Cardiac muscle cell (in vitro differentiated cells and primary cell): ENCODE measurements at regions not wholly inside any gene's neighbourhood (a gene's known extent, or its start where the extent isn't known, plus 50 kb on each side); places are given as distances from the start of the nearest gene placed in this dataset.

Source experiments
- DNase-seq, 2 donors: peaks; one replicate each; pipeline versions ENCODE4 v3.0.0 to v3.0.0-alpha.2; 2010 to 2017; ENCODE audit warnings: low read depth in 1 of 2, low spot score in 1 of 2
- H3K27ac ChIP-seq: fragments of 200-600 bp; sonication (generic); 2 replicates; pipeline ENCODE4 v1.5.1; 2016
- H3K27me3 ChIP-seq: fragments of 200-600 bp; sonication (generic); 2 replicates; pipeline ENCODE4 v1.6.0; 2016; ENCODE audit warnings: control low read depth
- H3K36me3 ChIP-seq: fragments of 200-600 bp; sonication (generic); 2 replicates; pipeline ENCODE4 v1.5.1; 2016; ENCODE audit warnings: control low read depth
- H3K4me1 ChIP-seq: fragments of 200-600 bp; sonication (generic); 2 replicates; pipeline ENCODE4 v1.8.1; 2017; ENCODE audit warnings: low read depth, mild to moderate bottlenecking, mixed run types
- H3K4me3 ChIP-seq: fragments of 200-600 bp; sonication (generic); 2 replicates; pipeline ENCODE4 v1.5.1; 2016; ENCODE audit warnings: mild to moderate bottlenecking
- H3K9me3 ChIP-seq: fragments of 200-600 bp; sonication (generic); 2 replicates; pipeline ENCODE4 v1.5.1; 2017; ENCODE audit warnings: low read depth, mild to moderate bottlenecking, control low read depth
- TF ChIP-seq, protein P1 (sequence below): IDR thresholded peaks from 2 replicates; pipeline ENCODE4 v1.5.1; 2012; ENCODE audit warnings: low read depth, mild to moderate bottlenecking, low read length

DNA sequence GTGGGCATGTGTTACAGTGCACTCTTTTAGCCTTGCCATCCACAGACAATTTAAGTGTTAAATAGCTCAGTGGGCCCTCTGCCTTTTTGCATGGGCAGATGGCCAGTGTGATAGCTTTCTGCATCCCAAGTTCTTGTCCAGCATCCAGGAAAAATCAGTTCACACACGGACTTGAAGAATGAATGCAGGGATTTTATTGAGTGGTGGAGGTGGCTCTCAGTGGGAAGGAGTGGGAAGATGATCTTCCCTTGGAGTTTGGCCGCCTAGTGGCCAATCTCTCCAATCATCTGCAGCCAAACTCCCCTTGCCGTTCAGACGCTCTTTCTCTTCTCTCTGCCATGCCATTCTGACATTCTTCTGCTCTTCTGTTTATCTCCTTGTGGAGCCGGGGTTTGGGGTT is 322.4 kb upstream of the GRAMD2B start:
- no peaks in the 10 kb centered on the region for H3K9me3 ChIP-seq
- H3K27ac ChIP-seq = no peak overlapping the region
- no peaks in the 10 kb centered on the region for H3K36me3 ChIP-seq
- no peak overlapping the region for H3K4me3 ChIP-seq
- TF ChIP-seq, protein P1, sequence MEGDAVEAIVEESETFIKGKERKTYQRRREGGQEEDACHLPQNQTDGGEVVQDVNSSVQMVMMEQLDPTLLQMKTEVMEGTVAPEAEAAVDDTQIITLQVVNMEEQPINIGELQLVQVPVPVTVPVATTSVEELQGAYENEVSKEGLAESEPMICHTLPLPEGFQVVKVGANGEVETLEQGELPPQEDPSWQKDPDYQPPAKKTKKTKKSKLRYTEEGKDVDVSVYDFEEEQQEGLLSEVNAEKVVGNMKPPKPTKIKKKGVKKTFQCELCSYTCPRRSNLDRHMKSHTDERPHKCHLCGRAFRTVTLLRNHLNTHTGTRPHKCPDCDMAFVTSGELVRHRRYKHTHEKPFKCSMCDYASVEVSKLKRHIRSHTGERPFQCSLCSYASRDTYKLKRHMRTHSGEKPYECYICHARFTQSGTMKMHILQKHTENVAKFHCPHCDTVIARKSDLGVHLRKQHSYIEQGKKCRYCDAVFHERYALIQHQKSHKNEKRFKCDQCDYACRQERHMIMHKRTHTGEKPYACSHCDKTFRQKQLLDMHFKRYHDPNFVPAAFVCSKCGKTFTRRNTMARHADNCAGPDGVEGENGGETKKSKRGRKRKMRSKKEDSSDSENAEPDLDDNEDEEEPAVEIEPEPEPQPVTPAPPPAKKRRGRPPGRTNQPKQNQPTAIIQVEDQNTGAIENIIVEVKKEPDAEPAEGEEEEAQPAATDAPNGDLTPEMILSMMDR = peak; percentile 30
- H3K27me3 ChIP-seq = no peaks in the 10 kb centered on the region
- DNase-seq = peak; percentile 2 to 11
- H3K4me1 ChIP-seq = no peaks in the 10 kb centered on the region

DNA sequence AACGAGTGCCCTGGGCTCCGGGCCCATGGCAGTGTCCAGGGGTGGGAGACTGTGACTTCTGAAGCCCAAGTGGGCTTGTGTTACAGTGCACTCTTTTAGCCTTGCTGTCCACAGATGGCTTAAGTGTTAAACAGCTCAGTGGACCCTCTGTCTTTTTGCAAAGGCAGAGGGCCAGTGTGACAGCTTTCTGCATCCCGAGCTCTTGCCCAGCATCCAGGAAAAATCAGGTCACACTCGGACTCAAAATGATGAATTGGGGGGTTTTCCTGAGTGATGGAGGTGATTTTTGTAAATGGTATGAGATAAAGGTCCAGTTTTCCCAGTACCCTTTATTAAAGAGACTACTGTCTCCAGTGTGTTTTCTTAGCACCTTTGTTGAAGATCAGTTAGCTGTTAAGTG is 321.3 kb upstream of the GRAMD2B start:
- no peak overlapping the region for H3K4me3 ChIP-seq
- H3K9me3 ChIP-seq = no peaks in the 10 kb centered on the region
- H3K27ac ChIP-seq = no peak overlapping the region
- no peaks in the 10 kb centered on the region for H3K27me3 ChIP-seq
- no peaks in the 10 kb centered on the region for H3K36me3 ChIP-seq
- TF ChIP-seq, protein P1 = no peak
- no peaks in the 10 kb centered on the region for H3K4me1 ChIP-seq
- no peak for DNase-seq

DNA sequence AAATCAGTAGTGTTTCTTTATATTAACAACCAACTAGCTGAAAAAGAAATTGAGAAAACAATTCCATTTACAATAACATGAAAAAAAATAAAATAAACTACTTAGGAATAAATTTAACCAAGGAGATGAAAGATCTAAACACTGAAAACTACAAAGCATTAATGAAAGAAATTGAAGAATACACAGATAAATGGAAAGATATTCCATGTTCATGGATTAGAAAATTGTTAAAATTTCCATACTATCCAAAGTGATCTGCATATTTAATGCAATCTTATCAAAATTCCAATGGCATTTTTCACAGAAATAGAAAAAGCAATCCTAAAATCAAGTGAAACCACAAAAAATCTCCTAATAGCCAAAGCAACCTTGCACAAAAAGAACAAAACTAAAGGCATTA is 320.2 kb upstream of the GRAMD2B start:
- H3K4me3 ChIP-seq = no peak overlapping the region
- TF ChIP-seq, protein P1 = no peak
- DNase-seq = no peak
- H3K36me3 ChIP-seq = no peaks in the 10 kb centered on the region
- H3K27me3 ChIP-seq = no peaks in the 10 kb centered on the region
- no peak overlapping the region for H3K27ac ChIP-seq
- H3K4me1 ChIP-seq = no peaks in the 10 kb centered on the region
- H3K9me3 ChIP-seq = no peaks in the 10 kb centered on the region

DNA sequence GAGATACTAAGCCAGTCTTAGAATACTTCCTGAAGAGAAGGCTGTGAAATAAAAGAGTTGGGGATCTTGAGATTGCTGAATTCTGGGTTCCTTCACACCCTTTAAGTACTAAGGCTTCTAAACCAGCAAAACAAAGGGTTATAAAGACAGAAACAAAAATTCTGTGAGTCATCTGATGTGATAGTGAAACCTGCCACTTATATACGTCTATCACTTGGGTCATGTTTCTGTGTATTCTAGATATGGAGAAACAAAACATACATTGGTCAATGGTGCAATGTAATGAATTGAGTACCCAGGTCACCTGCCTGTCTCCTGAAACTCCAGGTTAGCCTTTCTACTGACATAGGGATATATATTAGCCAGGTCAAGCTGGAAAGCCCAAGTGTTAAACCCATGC is 319.3 kb upstream of the GRAMD2B start:
- Histone ChIP-seq H3K36me3 (no peaks in the 10 kb centered on the region), H3K4me1 (peaks cover 4% of the 10 kb centered on the region), H3K4me3 (no peak overlapping the region), H3K9me3 (no peaks in the 10 kb centered on the region), H3K27ac (no peak overlapping the region), H3K27me3 (no peaks in the 10 kb centered on the region)
- DNase-seq = no peak
- TF ChIP-seq, protein P1 = no peak

DNA sequence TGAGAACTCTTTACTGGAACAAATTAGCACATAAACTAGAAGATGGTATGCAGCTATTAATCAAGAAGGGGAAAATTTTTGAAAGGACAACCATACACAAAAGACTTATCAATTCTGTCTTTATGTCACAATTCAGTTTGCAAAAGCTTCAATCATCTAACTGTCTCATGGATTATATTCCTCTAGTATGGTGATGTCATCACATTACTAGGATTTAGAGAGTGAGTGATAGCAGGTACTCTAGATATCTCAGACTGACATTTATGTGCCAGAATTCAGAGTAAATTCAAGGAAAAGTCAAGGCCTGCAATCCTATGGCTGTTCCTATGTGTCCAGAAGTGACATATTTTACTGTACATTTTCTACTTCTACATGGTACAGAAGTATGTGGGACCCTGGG is 318.9 kb upstream of the GRAMD2B start:
- Histone ChIP-seq H3K27me3 (no peaks in the 10 kb centered on the region), H3K4me3 (no peak overlapping the region), H3K36me3 (no peaks in the 10 kb centered on the region), H3K4me1 (peaks cover 8% of the 10 kb centered on the region), H3K27ac (no peak overlapping the region), H3K9me3 (no peaks in the 10 kb centered on the region)
- no peak for DNase-seq
- TF ChIP-seq, protein P1 = no peak

DNA sequence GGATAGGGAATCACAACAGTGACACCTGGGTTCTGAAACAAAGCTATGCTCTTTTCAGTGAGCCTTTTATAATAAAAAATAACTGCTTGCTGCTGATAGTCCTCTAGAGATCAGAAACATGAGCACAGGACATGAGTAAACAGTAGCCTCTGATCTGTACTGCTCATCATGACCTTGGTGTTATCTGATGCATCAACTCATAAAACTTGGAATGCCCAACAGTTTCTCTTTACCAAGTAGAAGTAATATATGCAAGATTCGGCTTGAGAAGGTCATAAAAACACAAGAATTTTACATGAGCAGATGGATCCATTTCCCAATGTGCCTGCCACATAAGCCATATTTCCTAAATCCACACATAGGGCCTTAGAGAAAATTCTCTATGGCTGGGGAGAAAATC is 318.3 kb upstream of the GRAMD2B start:
- Histone ChIP-seq H3K4me3 (no peak overlapping the region), H3K27ac (no peak overlapping the region), H3K4me1 (peaks cover 8% of the 10 kb centered on the region), H3K36me3 (no peaks in the 10 kb centered on the region), H3K9me3 (no peaks in the 10 kb centered on the region), H3K27me3 (no peaks in the 10 kb centered on the region)
- no peak for DNase-seq
- TF ChIP-seq, protein P1 = no peak
